Parathyroid adenoma (tissue), 2 donors: ENCODE measurements at regions not wholly inside any gene's neighbourhood (a gene's known extent, or its start where the extent isn't known, plus 50 kb on each side); places are given as distances from the start of the nearest gene placed in this dataset.
A peak's percentile ranks its signal among the peaks of the same experiment; 100 is the strongest.

Experiments
- H2AFZ ChIP-seq: fragments of 300-600 bp; sonication (generic); one replicate; pipeline ENCODE4 v1.7.0; 2017; ENCODE audit warnings: antibody characterized with exemption, mild to moderate bottlenecking
- H3K27ac ChIP-seq: fragments of 300-600 bp; sonication (generic); one replicate; pipeline ENCODE4 v1.7.0; 2017
- H3K27me3 ChIP-seq: fragments of 300-600 bp; sonication (generic); one replicate; pipeline ENCODE4 v1.7.0; 2017; ENCODE audit warnings: low read length; ENCODE audit not compliant: control insufficient read depth, insufficient read depth
- H3K36me3 ChIP-seq: fragments of 300-600 bp; sonication (generic); one replicate; pipeline ENCODE4 v1.7.0; 2017; ENCODE audit warnings: low read length; ENCODE audit not compliant: control insufficient read depth, insufficient read depth
- H3K4me1 ChIP-seq: fragments of 300-600 bp; sonication (generic); one replicate; pipeline ENCODE4 v1.7.0; 2017; ENCODE audit warnings: control low read depth
- H3K4me2 ChIP-seq: fragments of 300-600 bp; sonication (generic); one replicate; pipeline ENCODE4 v1.7.0; 2017; ENCODE audit warnings: low read length
- H3K4me3 ChIP-seq: fragments of 300-600 bp; sonication (generic); one replicate; pipeline ENCODE4 v1.7.0; 2017; ENCODE audit warnings: low read depth, low read length
- H3K79me2 ChIP-seq: fragments of 300-600 bp; sonication (generic); one replicate; pipeline ENCODE4 v1.7.0; 2017; ENCODE audit warnings: control low read depth
- H3K9ac ChIP-seq: fragments of 300-600 bp; sonication (generic); one replicate; pipeline ENCODE4 v1.7.0; 2017; ENCODE audit warnings: mild to moderate bottlenecking
- H3K9me3 ChIP-seq: fragments of 300-600 bp; sonication (generic); one replicate; pipeline ENCODE4 v1.7.0; 2017; ENCODE audit warnings: low read length; ENCODE audit not compliant: control insufficient read depth
- TF ChIP-seq, protein P1 (sequence below): fragments of 300-600 bp; sonication (generic); IDR thresholded peaks from one replicate; pipeline ENCODE4 v1.7.0; 2017; ENCODE audit warnings: antibody characterized with exemption, mild to moderate bottlenecking
- donor health status: primary hyperparathyroidism.

DNA sequence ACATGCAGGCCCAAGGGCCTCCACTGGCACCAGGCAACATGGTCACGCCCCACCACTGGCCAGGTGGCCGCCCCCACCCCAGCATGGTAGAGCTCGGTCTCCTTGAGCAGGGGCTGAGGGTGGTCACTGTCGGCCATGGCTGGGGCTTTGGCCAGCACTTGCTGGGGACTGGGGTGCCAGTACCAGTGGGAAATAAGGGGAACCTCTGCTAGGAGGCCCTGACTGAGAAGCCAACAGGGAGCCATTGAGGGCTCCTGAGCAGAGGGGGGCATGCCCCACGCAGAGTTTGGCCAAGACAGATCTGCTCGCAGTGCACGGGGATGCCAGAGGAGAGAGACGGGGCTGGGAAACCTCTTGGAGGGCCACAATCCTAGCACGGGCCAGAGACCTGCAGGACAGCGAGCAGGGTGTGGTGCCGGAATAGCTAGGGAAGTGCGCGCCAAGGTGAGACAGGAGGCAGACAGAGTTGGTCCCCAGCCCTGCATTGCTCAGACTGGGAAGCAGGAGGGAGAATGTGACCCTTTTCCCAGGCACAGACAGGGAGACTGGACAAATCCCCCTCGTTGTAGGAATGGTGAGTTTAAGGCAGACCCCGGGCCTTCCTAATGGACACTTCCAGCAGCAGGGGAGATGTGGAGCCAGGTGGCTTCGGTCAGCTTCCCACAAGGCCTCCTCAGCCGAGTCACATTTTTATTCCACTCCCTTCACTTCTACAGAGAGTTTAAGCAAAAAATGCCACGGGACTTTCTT, 179.0 kb upstream of the CST7 start:
- no peaks in the 10 kb centered on the region for H3K4me1 ChIP-seq
- no peak overlapping the region for H2AFZ ChIP-seq
- no peaks in the 10 kb centered on the region for H3K9me3 ChIP-seq
- TF ChIP-seq, protein P1, sequence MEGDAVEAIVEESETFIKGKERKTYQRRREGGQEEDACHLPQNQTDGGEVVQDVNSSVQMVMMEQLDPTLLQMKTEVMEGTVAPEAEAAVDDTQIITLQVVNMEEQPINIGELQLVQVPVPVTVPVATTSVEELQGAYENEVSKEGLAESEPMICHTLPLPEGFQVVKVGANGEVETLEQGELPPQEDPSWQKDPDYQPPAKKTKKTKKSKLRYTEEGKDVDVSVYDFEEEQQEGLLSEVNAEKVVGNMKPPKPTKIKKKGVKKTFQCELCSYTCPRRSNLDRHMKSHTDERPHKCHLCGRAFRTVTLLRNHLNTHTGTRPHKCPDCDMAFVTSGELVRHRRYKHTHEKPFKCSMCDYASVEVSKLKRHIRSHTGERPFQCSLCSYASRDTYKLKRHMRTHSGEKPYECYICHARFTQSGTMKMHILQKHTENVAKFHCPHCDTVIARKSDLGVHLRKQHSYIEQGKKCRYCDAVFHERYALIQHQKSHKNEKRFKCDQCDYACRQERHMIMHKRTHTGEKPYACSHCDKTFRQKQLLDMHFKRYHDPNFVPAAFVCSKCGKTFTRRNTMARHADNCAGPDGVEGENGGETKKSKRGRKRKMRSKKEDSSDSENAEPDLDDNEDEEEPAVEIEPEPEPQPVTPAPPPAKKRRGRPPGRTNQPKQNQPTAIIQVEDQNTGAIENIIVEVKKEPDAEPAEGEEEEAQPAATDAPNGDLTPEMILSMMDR, result no peak
- no peak overlapping the region for H3K27ac ChIP-seq
- H3K36me3 ChIP-seq, result no peaks in the 10 kb centered on the region
- no peak overlapping the region for H3K4me2 ChIP-seq
- no peak overlapping the region for H3K9ac ChIP-seq
- H3K4me3 ChIP-seq, result no peak overlapping the region
- no peaks in the 10 kb centered on the region for H3K27me3 ChIP-seq
- no peaks in the 10 kb centered on the region for H3K79me2 ChIP-seq

DNA sequence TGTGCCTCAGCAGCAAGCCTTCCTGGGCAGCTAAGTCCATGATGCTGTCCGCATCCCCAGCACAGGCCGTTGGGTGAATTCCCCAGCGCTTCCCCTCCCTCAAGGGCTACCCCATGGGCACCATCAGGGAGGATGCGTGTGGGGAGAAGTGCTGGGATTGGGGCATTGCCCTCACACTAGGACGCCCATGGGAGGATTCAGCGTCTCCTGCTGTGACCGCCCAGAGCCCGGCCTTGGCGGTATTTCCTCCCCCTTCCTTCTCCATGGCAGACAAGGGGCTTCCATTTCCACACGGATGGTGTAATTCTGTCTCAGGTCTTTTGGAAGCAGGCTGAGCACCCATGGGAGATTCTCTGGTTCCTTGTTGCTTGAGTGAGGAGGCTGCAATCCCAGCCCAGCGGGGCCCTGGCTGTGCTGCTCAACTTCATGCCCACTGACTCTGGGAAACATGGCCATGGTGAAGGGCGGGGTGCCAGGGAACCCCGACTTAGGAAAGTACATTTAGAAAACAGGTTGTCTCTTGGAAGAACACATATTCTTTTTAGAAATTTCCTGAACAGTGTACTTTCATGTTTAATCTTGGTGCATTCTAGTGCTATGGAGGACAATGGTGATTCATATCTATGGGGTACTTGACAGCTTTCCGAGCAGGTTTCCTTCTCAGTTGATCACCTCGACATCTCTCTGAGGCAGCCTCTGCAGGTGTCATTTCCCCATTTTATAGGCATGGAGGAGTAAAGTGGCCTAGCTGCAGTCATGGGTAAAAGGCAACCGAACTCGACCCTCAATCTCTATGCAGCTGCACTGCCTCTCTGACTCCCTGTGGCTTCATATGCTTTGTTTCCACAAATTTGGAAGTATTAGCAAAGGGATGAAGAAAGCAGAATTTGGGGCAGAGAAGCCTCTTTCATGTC, 178.2 kb upstream of the CST7 start:
- H3K36me3 ChIP-seq, result no peaks in the 10 kb centered on the region
- no peak overlapping the region for H3K4me3 ChIP-seq
- H3K27ac ChIP-seq, result no peak overlapping the region
- no peak overlapping the region for H2AFZ ChIP-seq
- H3K9ac ChIP-seq, result no peak overlapping the region
- H3K9me3 ChIP-seq, result no peaks in the 10 kb centered on the region
- no peaks in the 10 kb centered on the region for H3K4me1 ChIP-seq
- no peaks in the 10 kb centered on the region for H3K27me3 ChIP-seq
- TF ChIP-seq, protein P1, result no peak
- H3K79me2 ChIP-seq, result no peaks in the 10 kb centered on the region
- H3K4me2 ChIP-seq, result no peak overlapping the region

DNA sequence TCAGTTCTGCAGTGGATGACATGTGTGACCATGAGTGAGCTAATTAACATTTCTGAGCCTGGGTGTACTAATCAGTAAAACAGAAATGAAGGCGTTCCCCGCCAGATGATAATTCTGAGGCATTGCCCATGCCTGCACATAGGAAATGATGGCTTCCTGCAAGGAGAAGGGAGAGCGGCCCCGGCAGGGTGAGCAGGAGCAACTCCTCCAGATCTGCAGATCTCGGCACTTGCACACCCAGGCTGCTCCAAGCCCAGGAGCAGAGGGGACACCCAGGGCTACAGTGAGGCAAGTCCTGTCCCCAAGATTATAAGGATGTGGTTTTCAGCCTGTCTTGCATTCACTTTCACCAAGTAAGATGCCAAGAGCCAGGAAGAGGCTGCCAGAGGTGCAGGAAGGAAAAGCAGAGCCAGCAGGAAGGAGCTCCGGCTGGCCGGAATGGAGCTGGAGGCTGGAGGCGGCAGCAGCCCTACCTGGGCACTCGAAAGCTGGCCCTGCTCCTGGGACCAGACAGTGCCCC, 177.5 kb upstream of the CST7 start:
- Histone ChIP-seq H2AFZ (peak overlapping the region; percentile 3), H3K27ac (no peak overlapping the region), H3K9ac (no peak overlapping the region), H3K27me3 (no peaks in the 10 kb centered on the region), H3K4me2 (no peak overlapping the region), H3K9me3 (no peaks in the 10 kb centered on the region), H3K79me2 (no peaks in the 10 kb centered on the region), H3K4me1 (no peaks in the 10 kb centered on the region), H3K4me3 (no peak overlapping the region), H3K36me3 (no peaks in the 10 kb centered on the region)
- TF ChIP-seq, protein P1, result no peak

DNA sequence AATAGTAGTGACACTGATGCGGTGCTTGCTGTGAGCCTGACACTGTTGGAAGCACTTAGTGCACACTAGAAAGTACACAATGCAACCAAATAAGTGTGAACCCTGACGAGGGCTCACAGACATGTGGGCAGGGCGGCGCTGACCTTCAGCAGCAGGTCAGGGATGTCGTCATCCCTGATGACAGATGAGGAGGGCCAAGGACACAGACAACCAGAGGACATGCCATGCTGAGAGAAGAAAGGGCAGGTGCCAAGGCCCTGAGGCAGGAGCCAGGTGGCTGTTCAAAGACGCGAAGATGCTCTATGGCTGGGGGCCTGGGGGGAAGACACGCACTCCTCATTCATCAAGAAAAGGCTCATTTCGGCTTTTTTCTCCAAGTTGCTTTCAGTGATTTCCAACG, 176.4 kb upstream of the CST7 start:
- Histone ChIP-seq H3K9ac (no peak overlapping the region), H2AFZ (no peak overlapping the region), H3K27me3 (no peaks in the 10 kb centered on the region), H3K36me3 (no peaks in the 10 kb centered on the region), H3K4me2 (no peak overlapping the region), H3K9me3 (no peaks in the 10 kb centered on the region), H3K4me1 (no peaks in the 10 kb centered on the region), H3K4me3 (no peak overlapping the region), H3K79me2 (no peaks in the 10 kb centered on the region), H3K27ac (no peak overlapping the region)
- TF ChIP-seq, protein P1, result no peak
